ENCODE measurements at regions not wholly inside any gene's neighbourhood (a gene's known extent, or its start where the extent isn't known, plus 50 kb on each side); places are given as distances from the start of the nearest gene placed in this dataset.

DNA sequence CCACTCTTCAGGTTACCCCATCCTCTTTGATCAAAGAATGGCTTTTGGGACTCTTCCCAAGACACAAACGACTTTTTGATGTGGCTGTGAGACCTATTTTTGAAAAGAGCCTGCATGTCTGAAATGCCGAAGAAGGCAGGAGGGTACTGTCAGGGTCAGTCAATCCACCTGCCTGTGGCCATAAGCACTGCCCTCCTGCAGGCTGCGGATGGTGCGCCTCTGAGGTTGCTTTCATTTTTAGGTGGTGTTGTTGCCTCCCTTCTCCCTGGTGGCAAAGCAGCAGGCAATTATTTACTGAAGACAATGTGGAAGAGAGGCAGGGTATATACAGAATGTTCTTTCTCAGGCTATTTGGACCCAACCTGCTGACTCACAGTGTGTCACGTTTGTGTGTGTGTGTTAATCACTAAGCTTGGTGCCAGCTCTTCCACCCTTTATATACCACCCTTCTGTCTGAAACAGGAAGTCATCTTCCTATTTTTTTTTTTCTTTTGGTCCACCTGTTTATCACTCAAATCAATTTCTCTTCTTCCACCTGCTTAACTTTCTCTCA lies 1421.2 kb upstream of the CELF2 start:
- ATAC-seq (ENCODE audit: low read depth) (peak; percentile 64), DNase-seq (peak; percentile 62)
- Histone ChIP-seq H3K9me3 (ENCODE audit: control insufficient read depth, insufficient read depth, low read length) (no peaks in the 10 kb centered on the region), H3K9me1 (ENCODE audit: insufficient read depth, low read length) (peaks cover 4% of the 10 kb centered on the region; the same call in 1 of the 2 replicates), H3K56ac (ENCODE audit: extremely low read depth, insufficient read depth, low read length) (no peak overlapping the region), H3K27me3 (ENCODE audit: control insufficient read depth, insufficient read depth, low read length) (no peaks in the 10 kb centered on the region), H3K79me1 (ENCODE audit: low read depth in 1 of 2, low read length in 2 of 2) (no peaks in the 10 kb centered on the region), H2BK5ac (ENCODE audit: low read depth, low read length, poor library complexity, severe bottlenecking) (no peak overlapping the region), H3K14ac (replicated peaks; ENCODE audit: low read depth, low read length) (no peak overlapping the region), H3K4ac (ENCODE audit: low read depth, low read length) (peak overlapping the region; percentile 27; the same call in 1 of the 2 replicates), H3K27ac (ENCODE audit: insufficient read depth, low read length) (no peak overlapping the region), H2BK120ac (ENCODE audit: low read depth, low read length) (peak overlapping the region; percentile 68; the same call in 1 of the 2 replicates), H2BK20ac (ENCODE audit: low read depth, low read length) (0 out of 2 replicates have a peak overlapping the region, but pooled peaks have one; percentile 67), H3K9ac (ENCODE audit: low read depth, low read length) (no peak overlapping the region), H3K4me2 (ENCODE audit: low read depth, low read length) (no peak overlapping the region), H4K8ac (ENCODE audit: low read depth in 2 of 2, low read length in 2 of 2) (no peak overlapping the region), H2AFZ (replicated peaks; ENCODE audit: low read length, poor library complexity) (peak overlapping the region; percentile 78), H4K91ac (ENCODE audit: insufficient read depth, low read depth, low read length) (no peak overlapping the region), H3K4me3 (ENCODE audit: insufficient read depth, low read depth, low read length) (no peak overlapping the region), H2BK15ac (ENCODE audit: low read depth, low read length) (no peak overlapping the region), H3K18ac (ENCODE audit: low read depth, low read length) (no peak overlapping the region), H4K20me1 (ENCODE audit: insufficient read depth, low read length) (no peaks in the 10 kb centered on the region), H4K5ac (ENCODE audit: low read depth, low read length) (no peak overlapping the region), H3K4me1 (ENCODE audit: control insufficient read depth, insufficient read depth, low read length) (peaks cover 2% of the 10 kb centered on the region; the same call in 1 of the 2 replicates), H2AK5ac (ENCODE audit: low read depth, low read length) (no peak overlapping the region), H3K23ac (ENCODE audit: low read depth, low read length) (0 out of 2 replicates have a peak overlapping the region, but pooled peaks have one; percentile 38), H3K36me3 (ENCODE audit: control insufficient read depth, insufficient read depth, low read length) (no peaks in the 10 kb centered on the region), H2AK9ac (replicated peaks; ENCODE audit: low read depth, low read length, poor library complexity) (peak overlapping the region; percentile 61)
- WGBS, 2 experiments (ENCODE audit: extremely low coverage in 2 of 2, insufficient read length in 1 of 2), result no CpG with 5 or more reads among the region's 5 CpGs
- in situ Hi-C loops (cut with MboI; ENCODE audit: low sequenced_read_pairs) (no loop called here), dilution Hi-C loops (cut with HindIII; ENCODE audit: low sequenced_read_pairs, unreplicated experiment) (no loop called here), intact Hi-C loops (cut with micrococcal nuclease) (no loop called here)
- TF ChIP-seq MAFK (IDR thresholded peaks at IDR 0.05; ENCODE audit: low read depth, low read length) (no peak), CEBPB (IDR thresholded peaks at IDR 0.05; ENCODE audit: low read depth, low read length) (no peak), FOS (IDR thresholded peaks at IDR 0.05; ENCODE audit: low read depth, low read length) (0 out of 2 replicates have a peak, but pooled peaks have one; percentile 9), BHLHE40 (IDR thresholded peaks at IDR 0.05; ENCODE audit: low read depth, low read length) (peak; percentile 79), CHD1 (IDR thresholded peaks at IDR 0.05; ENCODE audit: low read depth, low read length) (no peak), POLR2A (IDR thresholded peaks at IDR 0.05; ENCODE audit: low read depth, low read length) (no peak), USF2 (IDR thresholded peaks at IDR 0.05; ENCODE audit: low read depth, low read length) (no peak), ELK1 (IDR thresholded peaks at IDR 0.05; ENCODE audit: borderline replicate concordance, low read depth, low read length) (no peak), NFE2L2 (IDR thresholded peaks at IDR 0.05; ENCODE audit: low read depth, low read length) (0 out of 2 replicates have a peak, but pooled peaks have one; percentile 19)
- CTCF ChIA-PET, result interaction anchor here (0.7 to 1.3 kb wide), 3 partner anchors 12 to 1010 kb away, joined by 3 read pairs; no protein-coding TSS in a partner anchor
- BruUV-seq (replicated peaks), result no TSS peak
- POLR2A ChIA-PET (ENCODE audit: unreplicated experiment), result no interaction called here

Data from IMR-90 (cell line).